ENCODE measurements at regions not wholly inside any gene's neighbourhood (a gene's known extent, or its start where the extent isn't known, plus 50 kb on each side); places are given as distances from the start of the nearest gene placed in this dataset.

DNA sequence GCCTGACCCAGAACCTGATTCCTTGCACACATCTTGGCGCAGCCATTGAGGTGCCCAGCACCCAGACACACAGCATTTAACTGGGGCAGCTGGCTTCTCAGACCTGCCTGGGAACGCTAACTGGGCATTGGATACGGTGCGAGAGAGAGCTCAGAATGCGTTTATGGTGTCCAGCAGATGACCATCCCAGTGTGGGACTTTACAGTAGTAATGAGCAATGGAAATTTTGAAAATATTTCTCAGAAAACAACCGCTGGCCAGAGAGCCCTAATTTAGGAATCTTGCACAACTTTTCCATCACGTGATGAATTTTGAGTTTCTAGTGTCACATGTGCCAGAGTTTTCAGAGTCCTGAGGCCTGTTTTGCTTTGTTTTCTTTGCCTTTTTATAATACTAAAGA is 78.2 kb upstream of the SEC61G start:
- Histone ChIP-seq H3F3A (ENCODE audit: control insufficient read depth, insufficient read depth) (no peaks in the 10 kb centered on the region), H3K4me1 (ENCODE audit: control insufficient read depth, low read length) (no peaks in the 10 kb centered on the region)

DNA sequence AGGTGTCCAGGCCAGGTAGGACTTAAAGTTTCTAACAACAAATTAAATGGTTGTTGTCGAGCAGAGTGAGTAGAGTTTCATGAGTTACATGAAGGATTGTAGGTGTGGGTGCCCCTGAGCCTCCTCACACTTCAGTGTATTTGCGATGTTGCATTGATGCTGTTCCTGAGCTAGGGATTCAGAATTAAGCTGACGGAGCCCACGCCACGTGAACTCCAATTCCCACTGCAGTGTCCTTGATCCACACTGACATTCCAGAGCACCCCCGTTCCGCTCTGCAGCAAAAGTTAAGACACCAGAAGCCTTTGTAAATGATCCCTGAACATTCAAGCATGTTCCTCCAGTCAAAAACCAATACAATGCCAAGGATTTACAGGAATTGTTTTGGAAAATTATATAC is 78.8 kb upstream of the SEC61G start:
- Histone ChIP-seq H3K9me2 (replicated peaks; ENCODE audit: control insufficient read depth, low read length) (no peaks in the 10 kb centered on the region), H3K27ac (ENCODE audit: low read depth, low read length) (no peak overlapping the region), H4K20me1 (ENCODE audit: control insufficient read depth, insufficient read depth, low read depth, low read length) (no peaks in the 10 kb centered on the region), H3F3A (ENCODE audit: control insufficient read depth, insufficient read depth) (no peaks in the 10 kb centered on the region), H3K36me3 (ENCODE audit: control insufficient read depth, low read length) (no peaks in the 10 kb centered on the region), H3K4me1 (ENCODE audit: control insufficient read depth, low read length) (no peaks in the 10 kb centered on the region), H3K4me2 (ENCODE audit: low read length) (no peak overlapping the region), H3K4me3 (ENCODE audit: low read length) (no peak overlapping the region), H3K79me2 (ENCODE audit: control insufficient read depth, low read length) (no peaks in the 10 kb centered on the region), H3K27me3 (ENCODE audit: control insufficient read depth, low read length) (no peaks in the 10 kb centered on the region), H3K9me3 (ENCODE audit: control insufficient read depth, insufficient read depth, low read length) (peaks cover 11% of the 10 kb centered on the region; the same call in 1 of the 2 replicates)
- TF ChIP-seq EZH2phosphoT487 (IDR thresholded peaks at IDR 0.05; ENCODE audit: borderline replicate concordance, low read length), result no peak
- TF ChIP-seq, protein P1, sequence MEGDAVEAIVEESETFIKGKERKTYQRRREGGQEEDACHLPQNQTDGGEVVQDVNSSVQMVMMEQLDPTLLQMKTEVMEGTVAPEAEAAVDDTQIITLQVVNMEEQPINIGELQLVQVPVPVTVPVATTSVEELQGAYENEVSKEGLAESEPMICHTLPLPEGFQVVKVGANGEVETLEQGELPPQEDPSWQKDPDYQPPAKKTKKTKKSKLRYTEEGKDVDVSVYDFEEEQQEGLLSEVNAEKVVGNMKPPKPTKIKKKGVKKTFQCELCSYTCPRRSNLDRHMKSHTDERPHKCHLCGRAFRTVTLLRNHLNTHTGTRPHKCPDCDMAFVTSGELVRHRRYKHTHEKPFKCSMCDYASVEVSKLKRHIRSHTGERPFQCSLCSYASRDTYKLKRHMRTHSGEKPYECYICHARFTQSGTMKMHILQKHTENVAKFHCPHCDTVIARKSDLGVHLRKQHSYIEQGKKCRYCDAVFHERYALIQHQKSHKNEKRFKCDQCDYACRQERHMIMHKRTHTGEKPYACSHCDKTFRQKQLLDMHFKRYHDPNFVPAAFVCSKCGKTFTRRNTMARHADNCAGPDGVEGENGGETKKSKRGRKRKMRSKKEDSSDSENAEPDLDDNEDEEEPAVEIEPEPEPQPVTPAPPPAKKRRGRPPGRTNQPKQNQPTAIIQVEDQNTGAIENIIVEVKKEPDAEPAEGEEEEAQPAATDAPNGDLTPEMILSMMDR (IDR thresholded peaks at IDR 0.05; ENCODE audit: low read depth, low read length, poor library complexity, severe bottlenecking), result no peak

More for the DNA sequence above, 78.2 kb upstream of the SEC61G start:
- H3K9me2 ChIP-seq (replicated peaks; ENCODE audit: control insufficient read depth, low read length), result no peaks in the 10 kb centered on the region
- no peaks in the 10 kb centered on the region for H3K27me3 ChIP-seq (ENCODE audit: control insufficient read depth, low read length)
- H3K79me2 ChIP-seq (ENCODE audit: control insufficient read depth, low read length), result no peaks in the 10 kb centered on the region
- peaks cover 11% of the 10 kb centered on the region; the same call in 1 of the 2 replicates for H3K9me3 ChIP-seq (ENCODE audit: control insufficient read depth, insufficient read depth, low read length)
- H3K4me2 ChIP-seq (ENCODE audit: low read length), result no peak overlapping the region
- no peak overlapping the region for H3K4me3 ChIP-seq (ENCODE audit: low read length)
- TF ChIP-seq EZH2phosphoT487 (IDR thresholded peaks at IDR 0.05; ENCODE audit: borderline replicate concordance, low read length), result no peak
- TF ChIP-seq, protein P1 (IDR thresholded peaks at IDR 0.05; ENCODE audit: low read depth, low read length, poor library complexity, severe bottlenecking), result no peak
- H3K36me3 ChIP-seq (ENCODE audit: control insufficient read depth, low read length), result no peaks in the 10 kb centered on the region
- H4K20me1 ChIP-seq (ENCODE audit: control insufficient read depth, insufficient read depth, low read depth, low read length), result no peaks in the 10 kb centered on the region
- no peak overlapping the region for H3K27ac ChIP-seq (ENCODE audit: low read depth, low read length)

DNA sequence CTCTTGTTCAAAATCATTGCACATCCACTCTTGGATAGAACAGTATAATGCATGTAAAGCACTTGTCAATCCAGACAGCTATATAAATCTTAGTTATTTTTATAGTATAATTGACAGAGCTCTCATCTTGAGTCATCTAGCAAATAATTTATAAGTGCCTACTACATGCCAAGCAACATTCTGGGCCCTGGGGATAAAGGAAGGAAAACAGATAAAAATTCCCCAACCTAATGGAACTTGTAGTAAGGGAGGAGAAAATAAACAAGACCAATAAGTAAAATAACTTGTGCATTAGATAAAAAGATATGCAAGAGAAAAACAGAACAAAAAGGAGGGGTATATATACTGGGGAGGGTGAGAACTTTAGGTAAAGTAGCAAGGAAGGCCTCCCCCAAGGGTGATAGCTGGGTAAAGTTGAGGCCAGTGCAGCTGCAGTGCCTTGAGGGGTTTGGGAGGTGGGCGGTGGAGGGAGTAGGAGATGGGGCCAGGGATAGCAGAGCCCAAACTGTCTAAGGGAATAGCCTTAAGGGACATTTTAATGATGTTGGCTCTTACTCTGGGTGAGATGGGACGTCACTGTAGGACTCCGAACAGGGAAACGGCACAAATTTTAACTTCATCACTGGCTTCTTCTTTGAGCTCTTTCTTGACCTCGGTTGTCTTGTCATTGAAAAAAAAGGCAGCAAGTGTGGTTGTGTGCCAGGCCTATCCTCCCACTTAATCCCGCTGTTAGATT is 79.3 kb upstream of the SEC61G start:
- Histone ChIP-seq H3K9me2 (replicated peaks; ENCODE audit: control insufficient read depth, low read length) (no peaks in the 10 kb centered on the region), H3K4me2 (ENCODE audit: low read length) (no peak overlapping the region), H3K79me2 (ENCODE audit: control insufficient read depth, low read length) (no peaks in the 10 kb centered on the region), H4K20me1 (ENCODE audit: control insufficient read depth, insufficient read depth, low read depth, low read length) (no peaks in the 10 kb centered on the region), H3K27ac (ENCODE audit: low read depth, low read length) (no peak overlapping the region), H3K27me3 (ENCODE audit: control insufficient read depth, low read length) (no peaks in the 10 kb centered on the region), H3K9me3 (ENCODE audit: control insufficient read depth, insufficient read depth, low read length) (peaks cover 11% of the 10 kb centered on the region; the same call in 1 of the 2 replicates), H3K36me3 (ENCODE audit: control insufficient read depth, low read length) (no peaks in the 10 kb centered on the region), H3K4me1 (ENCODE audit: control insufficient read depth, low read length) (no peaks in the 10 kb centered on the region), H3K4me3 (ENCODE audit: low read length) (no peak overlapping the region), H3F3A (ENCODE audit: control insufficient read depth, insufficient read depth) (no peaks in the 10 kb centered on the region)
- TF ChIP-seq EZH2phosphoT487 (IDR thresholded peaks at IDR 0.05; ENCODE audit: borderline replicate concordance, low read length), result no peak
- TF ChIP-seq, protein P1 (IDR thresholded peaks at IDR 0.05; ENCODE audit: low read depth, low read length, poor library complexity, severe bottlenecking), result no peak
